ENCODE measurements at regions not wholly inside any gene's neighbourhood (a gene's known extent, or its start where the extent isn't known, plus 50 kb on each side); places are given as distances from the start of the nearest gene placed in this dataset.
A peak's percentile ranks its signal among the peaks of the same experiment; 100 is the strongest.

GRCh38 chr21:43348170-43348766, 78.7 kb downstream of the SIK1 start:
- no peak for DNase-seq (ENCODE audit: low spot score)

- no peak for DNase-seq (ENCODE audit: low spot score)
Observed at GRCh38 chr21:43347461-43348169, 79.3 kb downstream of the SIK1 start.

- no peak for DNase-seq (ENCODE audit: low spot score)
Observed at GRCh38 chr21:43346551-43346950, 80.4 kb downstream of the SIK1 start.

- peak; percentile 46 for DNase-seq (ENCODE audit: low spot score)
Observed at GRCh38 chr21:43345746-43346409, 81.1 kb downstream of the SIK1 start.

- DNase-seq (ENCODE audit: low spot score) = no peak
Observed at GRCh38 chr21:43345046-43345745, 81.7 kb downstream of the SIK1 start.

- DNase-seq (ENCODE audit: low spot score) = no peak
Observed at GRCh38 chr21:43343992-43344886, 82.7 kb downstream of the SIK1 start.

GRCh38 chr21:43343095-43343991, 83.6 kb downstream of the SIK1 start:
- DNase-seq (ENCODE audit: low spot score) = no peak

- DNase-seq (ENCODE audit: low spot score) = no peak
Observed at GRCh38 chr21:43342301-43342881, 84.5 kb downstream of the SIK1 start.

- no peak for DNase-seq (ENCODE audit: low spot score)
Observed at GRCh38 chr21:43341378-43342161, 85.4 kb downstream of the SIK1 start.

- peak; percentile 88 for DNase-seq (ENCODE audit: low spot score)
Observed at GRCh38 chr21:43340491-43341377, 86.2 kb downstream of the SIK1 start.

GRCh38 chr21:43339668-43340067, 87.3 kb downstream of the SIK1 start:
- DNase-seq (ENCODE audit: low spot score) = no peak

- no peak for DNase-seq (ENCODE audit: low spot score)
Observed at GRCh38 chr21:43338951-43339350, 88.0 kb downstream of the SIK1 start.

GRCh38 chr21:43337901-43338655, 88.9 kb downstream of the SIK1 start:
- DNase-seq (ENCODE audit: low spot score) = no peak

GRCh38 chr21:43335119-43335518, 91.8 kb downstream of the SIK1 start:
- DNase-seq (ENCODE audit: low spot score) = no peak

GRCh38 chr21:43334214-43334958, 92.5 kb downstream of the SIK1 start:
- DNase-seq (ENCODE audit: low spot score) = no peak

- DNase-seq (ENCODE audit: low spot score) = peak; percentile 94
Observed at GRCh38 chr21:43333298-43334062, 93.5 kb downstream of the SIK1 start.

Measured in GM03348 (cell line).